ENCODE measurements at regions not wholly inside any gene's neighbourhood (a gene's known extent, or its start where the extent isn't known, plus 50 kb on each side); places are given as distances from the start of the nearest gene placed in this dataset.
A peak's percentile ranks its signal among the peaks of the same experiment; 100 is the strongest.

DNA sequence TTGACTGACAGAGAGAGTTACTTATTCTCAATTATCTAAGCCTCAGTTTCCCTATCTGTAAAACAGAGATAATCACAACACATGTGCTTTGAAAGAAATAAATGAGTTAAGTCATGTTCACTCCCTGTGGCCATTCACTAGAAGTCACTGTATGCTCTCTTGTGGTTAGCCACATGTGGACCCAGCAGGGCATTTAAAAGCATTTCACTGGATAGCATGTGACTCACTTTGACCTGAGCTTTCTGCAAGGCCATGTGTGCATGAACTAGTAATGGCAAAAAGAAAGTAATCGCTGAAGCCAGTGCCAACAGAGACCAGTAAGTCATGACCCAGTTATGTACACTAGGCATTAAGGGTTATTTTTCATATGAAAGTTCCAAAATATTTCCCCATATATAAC, 557.0 kb upstream of the IGFBP3 start:
- WGBS, 2 donors, result 89 to 93% methylated on average over 1 of the region's 1 CpG
- intact Hi-C loops (cut with DNase I; ENCODE audit: low total_unique reads), result no loop called here
- no peak for DNase-seq (ENCODE audit: low spot score in 2 of 2)
- no peak overlapping the region for H3K4me3 ChIP-seq (ENCODE audit: low read depth, poor library complexity, severe bottlenecking)
- TF ChIP-seq POLR2A (IDR thresholded peaks at IDR 0.05), result no peak
- no peak for TF ChIP-seq CTCF (IDR thresholded peaks at IDR 0.05)

DNA sequence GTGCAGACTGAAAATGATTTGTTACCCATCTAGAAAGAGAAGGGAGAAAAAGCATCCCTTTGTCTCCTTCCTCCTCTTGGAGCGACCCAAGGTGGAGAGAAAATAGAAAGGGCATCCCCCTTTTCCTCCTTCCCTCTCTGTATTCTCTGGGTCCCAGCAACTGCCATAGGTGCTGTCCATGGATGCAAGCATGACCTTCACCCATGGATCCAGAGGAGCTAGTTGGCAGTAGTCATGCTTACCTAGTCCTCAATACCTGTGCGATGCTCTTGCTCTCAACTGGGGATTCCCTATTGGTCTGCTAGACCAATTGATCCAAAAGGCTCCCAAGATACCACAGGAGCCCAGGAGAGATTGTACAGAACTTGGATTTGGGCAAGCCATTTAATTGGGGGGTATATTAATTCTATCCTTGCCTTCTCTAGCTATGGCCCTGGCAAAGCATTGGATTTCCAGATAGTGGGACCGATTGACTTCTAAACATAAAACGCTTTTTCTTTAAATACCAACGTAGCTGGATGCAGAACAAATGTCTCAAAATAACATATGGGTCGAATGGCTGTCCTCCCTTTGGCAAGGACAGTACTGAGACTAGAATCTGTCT, 547.8 kb upstream of the IGFBP3 start:
- intact Hi-C loops (cut with DNase I; ENCODE audit: low total_unique reads), result no loop called here
- no peak for DNase-seq (ENCODE audit: low spot score in 2 of 2)
- no peak overlapping the region for H3K4me3 ChIP-seq (ENCODE audit: low read depth, poor library complexity, severe bottlenecking)
- TF ChIP-seq CTCF (IDR thresholded peaks at IDR 0.05), result no peak
- TF ChIP-seq POLR2A (IDR thresholded peaks at IDR 0.05), result no peak
- 79 to 81% methylated on average over 6 of the region's 6 CpGs for WGBS, 2 donors

DNA sequence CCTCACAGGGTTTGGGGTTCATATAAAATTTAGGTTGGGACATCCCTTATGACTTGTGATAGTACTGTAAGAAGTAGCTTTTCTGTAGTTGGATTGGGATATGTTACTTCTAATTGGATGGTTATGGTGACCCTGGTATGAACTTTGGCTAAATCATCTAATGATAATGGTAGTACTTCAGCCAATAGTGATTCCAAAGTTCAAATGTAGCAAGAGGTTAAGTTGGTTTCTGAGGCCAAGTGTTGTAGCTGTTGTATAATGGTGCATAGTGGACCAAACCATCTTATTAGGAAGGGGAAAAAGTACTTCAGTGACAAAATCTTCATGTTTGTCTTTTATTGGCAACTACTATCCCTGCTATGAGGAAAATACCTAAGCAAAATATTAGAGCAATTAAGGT, 542.1 kb upstream of the IGFBP3 start:
- no peak overlapping the region for H3K4me3 ChIP-seq (ENCODE audit: low read depth, poor library complexity, severe bottlenecking)
- DNase-seq (ENCODE audit: low spot score in 2 of 2), result no peak
- intact Hi-C loops (cut with DNase I; ENCODE audit: low total_unique reads), result no loop called here
- TF ChIP-seq POLR2A (IDR thresholded peaks at IDR 0.05) (no peak), CTCF (IDR thresholded peaks at IDR 0.05) (no peak)

DNA sequence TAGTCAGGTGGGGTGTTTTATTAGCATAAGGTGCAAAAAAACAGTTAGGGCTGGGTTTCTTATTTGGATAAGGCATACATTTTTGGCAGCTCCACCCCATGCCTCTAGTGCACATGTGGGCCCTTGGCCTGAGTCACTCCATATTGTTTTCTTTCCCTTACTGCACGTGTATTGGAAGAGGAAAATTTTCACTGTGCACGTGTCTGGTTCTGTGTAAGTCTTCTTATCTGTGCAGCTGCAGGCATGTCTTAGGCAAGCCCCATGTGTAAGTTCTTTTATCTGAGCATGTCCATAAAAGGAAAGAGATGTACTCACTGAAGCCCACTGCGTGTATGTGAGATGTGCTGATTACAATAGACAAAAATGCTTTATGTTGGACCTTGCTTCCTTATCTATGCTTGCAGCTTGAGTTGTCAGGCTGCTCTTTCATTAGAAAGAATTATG, 540.3 kb upstream of the IGFBP3 start:
- no peak for TF ChIP-seq CTCF (IDR thresholded peaks at IDR 0.05)
- no peak for TF ChIP-seq POLR2A (IDR thresholded peaks at IDR 0.05)
- no peak for DNase-seq (ENCODE audit: low spot score in 2 of 2)
- 53 to 78% methylated on average over 3 of the region's 3 CpGs for WGBS, 2 donors
- no peak overlapping the region for H3K4me3 ChIP-seq (ENCODE audit: low read depth, poor library complexity, severe bottlenecking)
- intact Hi-C loops (cut with DNase I; ENCODE audit: low total_unique reads), result no loop called here

- TF ChIP-seq CTCF (IDR thresholded peaks at IDR 0.05) (no peak), POLR2A (IDR thresholded peaks at IDR 0.05) (no peak)
- 95 to 100% methylated on average over 1 of the region's 1 CpG for WGBS, 2 donors
- intact Hi-C loops (cut with DNase I; ENCODE audit: low total_unique reads), result no loop called here
- H3K4me3 ChIP-seq (ENCODE audit: low read depth, poor library complexity, severe bottlenecking), result no peak overlapping the region
- no peak for DNase-seq (ENCODE audit: low spot score in 2 of 2)
These were observed 538.9 kb upstream of the IGFBP3 start for GRCh38 chr7:46459942-46460341.

DNA sequence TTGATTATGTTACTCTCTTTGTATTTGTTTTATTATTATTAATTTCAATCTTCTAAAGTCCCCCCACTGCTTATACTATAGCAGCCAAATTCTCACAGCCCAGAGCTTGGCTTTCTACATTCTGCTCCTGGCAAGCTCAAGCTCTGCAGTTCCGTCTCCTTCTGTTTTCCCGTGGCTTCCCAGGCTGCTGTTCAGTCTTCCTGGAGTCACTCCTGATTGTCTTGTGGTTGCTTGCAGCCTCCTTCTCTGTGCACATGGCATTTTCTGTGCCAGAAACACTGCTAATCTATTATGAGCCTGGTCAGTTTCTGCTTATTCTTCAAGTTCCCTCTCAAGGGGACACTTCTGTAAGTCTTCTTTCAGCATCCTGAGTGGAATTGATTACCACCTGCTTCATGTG, 533.7 kb upstream of the IGFBP3 start:
- no peak overlapping the region for H3K4me3 ChIP-seq (ENCODE audit: low read depth, poor library complexity, severe bottlenecking)
- WGBS, 2 donors, result 11 to 43% methylated on average over 2 of the region's 2 CpGs
- intact Hi-C loops (cut with DNase I; ENCODE audit: low total_unique reads), result no loop called here
- TF ChIP-seq POLR2A (IDR thresholded peaks at IDR 0.05), result no peak
- TF ChIP-seq CTCF (IDR thresholded peaks at IDR 0.05), result no peak
- peak in 1 of 2 donors; percentile 54 for DNase-seq (ENCODE audit: low spot score in 2 of 2)
